Peyer's patch (tissue), 4 donors: ENCODE measurements at regions not wholly inside any gene's neighbourhood (a gene's known extent, or its start where the extent isn't known, plus 50 kb on each side); places are given as distances from the start of the nearest gene placed in this dataset.

Experiments used
- CTCF ChIP-seq, 6 experiments: fragments of 450-650 bp in 4 of 6; fragments of 200-600 bp in 2 of 6; sonication (generic) in 1 of 6; IDR thresholded peaks; one replicate each; pipeline ENCODE4 v1.5.1; 2017 to 2019; ENCODE audit warnings: antibody characterized with exemption in 6 of 6, mild to moderate bottlenecking in 3 of 6, moderate library complexity in 1 of 6
- POLR2A ChIP-seq, 2 donors: fragments of 450-650 bp; IDR thresholded peaks; one replicate each; pipeline ENCODE4 v1.5.1; 2017; ENCODE audit warnings: antibody characterized with exemption in 2 of 2, mild to moderate bottlenecking in 2 of 2, moderate library complexity in 2 of 2

DNA sequence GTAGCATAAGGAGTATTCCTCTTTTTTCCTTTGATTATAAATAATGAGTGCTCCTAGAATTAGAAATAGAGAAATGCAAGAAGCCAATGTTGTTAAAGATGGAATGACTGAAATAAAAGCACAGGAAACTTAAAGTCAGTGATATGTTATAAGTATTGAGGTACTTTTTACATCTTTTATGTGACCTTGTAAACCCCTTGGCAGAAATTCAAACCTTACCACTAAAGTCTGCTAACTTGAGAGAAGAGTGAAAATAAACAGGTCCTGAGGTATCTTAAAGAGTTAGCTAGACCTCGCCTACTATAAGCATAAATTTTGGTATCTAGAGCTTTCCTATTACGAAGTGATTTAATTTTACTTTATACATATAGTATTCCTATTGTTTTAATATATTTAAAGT lies 188.2 kb downstream of the DKK1 start:
- TF ChIP-seq CTCF (IDR thresholded peaks at IDR 0.05) (no peak), POLR2A (IDR thresholded peaks at IDR 0.05) (no peak)
